Lower leg skin (tissue), 4 donors: ENCODE measurements at regions not wholly inside any gene's neighbourhood (a gene's known extent, or its start where the extent isn't known, plus 50 kb on each side); places are given as distances from the start of the nearest gene placed in this dataset.

ENCODE experiments used
- DNase-seq, 2 donors: peaks; one replicate each; pipeline ENCODE4 v3.0.0-alpha.2; 2019; ENCODE audit warnings: low spot score in 2 of 2
- H3K4me3 ChIP-seq: fragments of 200-600 bp; sonication (generic); 2 replicates; pipeline ENCODE4 v1.5.1; 2017; ENCODE audit warnings: mild to moderate bottlenecking, low read depth; ENCODE audit not compliant: poor library complexity, severe bottlenecking
- CTCF ChIP-seq, 3 donors: fragments of 450-650 bp; IDR thresholded peaks; one replicate each; pipeline ENCODE4 v1.5.1; 2016; ENCODE audit warnings: antibody characterized with exemption in 3 of 3, mild to moderate bottlenecking in 3 of 3, moderate library complexity in 2 of 3
- POLR2A ChIP-seq, 2 donors: fragments of 450-650 bp; IDR thresholded peaks; one replicate each; pipeline ENCODE4 v1.6.1; 2016 to 2017; ENCODE audit warnings: antibody characterized with exemption in 2 of 2, mild to moderate bottlenecking in 1 of 2, moderate library complexity in 1 of 2
- WGBS, 2 donors: methylation state at CpG; one replicate each; pipeline ENCODE4 v1.1.5; 2018; 5-methylcytosine and 5-hydroxymethylcytosine counted together
- intact Hi-C: fragments of 100-400 bp; cut with DNase I; formaldehyde crosslinking; loops from one replicate; pipeline ENCODE4 v1.15.0; 2023; ENCODE audit warnings: low total_unique reads

- no peak for DNase-seq
- no peak overlapping the region for H3K4me3 ChIP-seq
- no peak for TF ChIP-seq POLR2A (IDR thresholded peaks at IDR 0.05)
- no peak for TF ChIP-seq CTCF (IDR thresholded peaks at IDR 0.05)
- 84 to 92% methylated on average over 2 of the region's 2 CpGs for WGBS, 2 donors
- intact Hi-C loops, result no loop called here
Observed at GRCh38 chr13:64283926-64284325, 2868.3 kb upstream of the PCDH20 start.

GRCh38 chr13:64278493-64278892 is 2862.8 kb upstream of the PCDH20 start:
- WGBS, 2 donors, result 83 to 85% methylated on average over 5 of the region's 5 CpGs
- TF ChIP-seq POLR2A (IDR thresholded peaks at IDR 0.05), result no peak
- H3K4me3 ChIP-seq, result no peak overlapping the region
- DNase-seq, result no peak
- intact Hi-C loops, result no loop called here

GRCh38 chr13:64277097-64277496 is 2861.4 kb upstream of the PCDH20 start:
- 93 to 94% methylated on average over 2 of the region's 2 CpGs for WGBS, 2 donors
- no peak for DNase-seq
- intact Hi-C loops, result no loop called here
- no peak overlapping the region for H3K4me3 ChIP-seq
- TF ChIP-seq POLR2A (IDR thresholded peaks at IDR 0.05), result no peak
- no peak for TF ChIP-seq CTCF (IDR thresholded peaks at IDR 0.05)

GRCh38 chr13:64276232-64276631 is 2860.6 kb upstream of the PCDH20 start:
- intact Hi-C loops, result no loop called here
- no peak for DNase-seq
- H3K4me3 ChIP-seq, result no peak overlapping the region
- no peak for TF ChIP-seq CTCF (IDR thresholded peaks at IDR 0.05)
- no peak for TF ChIP-seq POLR2A (IDR thresholded peaks at IDR 0.05)
- 41 to 45% methylated on average over 2 of the region's 2 CpGs for WGBS, 2 donors

GRCh38 chr13:64274481-64275217 is 2859.0 kb upstream of the PCDH20 start:
- WGBS, 2 donors, result 74 to 78% methylated on average over 5 of the region's 5 CpGs
- no peak overlapping the region for H3K4me3 ChIP-seq
- no peak for DNase-seq
- intact Hi-C loops, result no loop called here
- TF ChIP-seq CTCF (IDR thresholded peaks at IDR 0.05), result no peak
- no peak for TF ChIP-seq POLR2A (IDR thresholded peaks at IDR 0.05)

- H3K4me3 ChIP-seq, result no peak overlapping the region
- no peak for TF ChIP-seq CTCF (IDR thresholded peaks at IDR 0.05)
- WGBS, 2 donors, result 76% methylated on average over 4 of the region's 4 CpGs
- intact Hi-C loops, result no loop called here
- no peak for DNase-seq
Observed at GRCh38 chr13:64273780-64274179, 2858.1 kb upstream of the PCDH20 start.
